GM10248 (cell line): ENCODE measurements at regions not wholly inside any gene's neighbourhood (a gene's known extent, or its start where the extent isn't known, plus 50 kb on each side); places are given as distances from the start of the nearest gene placed in this dataset.

Experiments used
- CTCF ChIA-PET: fragments of 300-600 bp; sonication (Branson Sonifier 250); formaldehyde crosslinking; extraction: SDS; loops from one replicate; lab custom pipeline; 2021; ENCODE audit warnings: antibody characterized with exemption; lab: Yijun Ruan, JAX
- POLR2A ChIA-PET: fragments of 350-650 bp; sonication (Branson Sonifier 250); formaldehyde crosslinking; extraction: SDS; loops from one replicate; lab custom pipeline; 2020; ENCODE audit warnings: antibody characterized with exemption; lab: Yijun Ruan, JAX
- DNase-seq: peaks from one replicate; pipeline ENCODE4 v3.0.0; 2012; ENCODE audit errors: extremely low spot score
- CTCF ChIP-seq: IDR thresholded peaks from 2 replicates; pipeline ENCODE4 v1.5.1; 2012; ENCODE audit warnings: mild to moderate bottlenecking, low read depth; ENCODE audit errors: extremely low read depth, missing control alignments, control extremely low read depth

GRCh38 chr6:100988391-100988984 lies 107.4 kb upstream of the ASCC3 start:
- no peak for TF ChIP-seq CTCF
- ChIA-PET POLR2A (no interaction called here), CTCF (interaction anchor here (0.8 to 1.8 kb wide), 4 partner anchors 9 to 36 kb away, joined by 3 to 7 read pairs (median 4); no protein-coding TSS in a partner anchor)
- DNase-seq: no peak

- DNase-seq: no peak
- TF ChIP-seq CTCF: no peak
- ChIA-PET CTCF (interaction anchor here (1.6 to 1.9 kb wide), 3 partner anchors 8 to 23 kb away, joined by 3 to 7 read pairs (median 6); no protein-coding TSS in a partner anchor), POLR2A (no interaction called here)
These were observed 108.9 kb upstream of the ASCC3 start for GRCh38 chr6:100990070-100990469.

GRCh38 chr6:100996409-100996808 lies 115.3 kb upstream of the ASCC3 start:
- POLR2A ChIA-PET: no interaction called here
- CTCF ChIA-PET: interaction anchor here (1.5 kb wide), 1 partner anchor 13 kb away, joined by 6 read pairs; no protein-coding TSS in a partner anchor
- no peak for DNase-seq
- TF ChIP-seq CTCF: no peak

- no peak for TF ChIP-seq CTCF
- ChIA-PET POLR2A (no interaction called here), CTCF (interaction anchor here (1.0 kb wide), 1 partner anchor 11 kb away, joined by 4 read pairs; no protein-coding TSS in a partner anchor)
- DNase-seq: no peak
These were observed 117.0 kb upstream of the ASCC3 start for GRCh38 chr6:100998111-100998510.

- CTCF ChIA-PET: interaction anchor here (1.0 kb wide), 1 partner anchor 9 kb away, joined by 4 read pairs; no protein-coding TSS in a partner anchor
- TF ChIP-seq CTCF: no peak
- POLR2A ChIA-PET: no interaction called here
- no peak for DNase-seq
These were observed 118.0 kb upstream of the ASCC3 start for GRCh38 chr6:100999034-100999597.

- ChIA-PET POLR2A (no interaction called here), CTCF (interaction anchor here (1.0 to 1.7 kb wide), 3 partner anchors 11 to 16 kb away, joined by 3 to 4 read pairs (median 3); no protein-coding TSS in a partner anchor)
- TF ChIP-seq CTCF: no peak
- no peak for DNase-seq
These were observed 119.2 kb upstream of the ASCC3 start for GRCh38 chr6:101000341-101000740.
